ENCODE measurements at regions not wholly inside any gene's neighbourhood (a gene's known extent, or its start where the extent isn't known, plus 50 kb on each side); places are given as distances from the start of the nearest gene placed in this dataset.

DNA sequence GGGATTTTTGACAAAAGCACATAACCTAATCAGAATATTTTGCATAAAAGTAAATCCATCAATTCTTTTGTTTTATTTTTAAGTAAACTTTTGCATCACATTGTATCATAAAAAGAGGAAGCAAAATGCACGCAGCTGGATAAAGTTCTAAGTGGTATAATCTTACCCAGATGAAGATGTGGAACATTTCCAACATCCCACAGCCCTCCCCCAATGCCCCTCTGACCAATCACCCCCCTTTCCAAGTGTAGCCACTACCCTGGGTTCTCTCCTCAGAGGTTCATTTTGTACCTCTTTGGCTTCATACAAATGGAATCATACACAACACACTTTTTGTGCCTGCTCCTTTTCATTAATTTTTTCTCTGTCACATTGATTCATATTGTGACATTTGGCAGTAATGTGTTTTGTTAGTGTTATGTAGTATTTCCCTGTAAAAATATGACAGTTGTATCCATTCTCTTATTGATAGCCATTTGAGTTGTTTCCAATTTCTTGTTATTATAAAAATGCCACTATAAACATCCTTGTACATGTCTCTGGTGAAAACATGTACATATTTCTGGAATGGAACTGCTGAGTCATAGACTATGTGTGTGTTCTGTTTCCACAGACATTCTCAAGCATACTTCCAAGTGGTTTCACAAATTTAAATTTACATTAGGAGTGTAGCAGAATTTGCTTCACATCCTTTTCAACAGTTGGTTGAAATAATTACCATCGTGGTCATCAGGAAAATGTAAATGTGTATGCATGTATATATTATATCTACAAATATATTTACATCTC is 92.9 kb upstream of the SYNDIG1 start:
- DNase-seq (ENCODE audit: low read depth): no peak

- DNase-seq (ENCODE audit: low read depth): no peak
Measured at GRCh38 chr20:24373372-24373771, 96.1 kb upstream of the SYNDIG1 start.

DNA sequence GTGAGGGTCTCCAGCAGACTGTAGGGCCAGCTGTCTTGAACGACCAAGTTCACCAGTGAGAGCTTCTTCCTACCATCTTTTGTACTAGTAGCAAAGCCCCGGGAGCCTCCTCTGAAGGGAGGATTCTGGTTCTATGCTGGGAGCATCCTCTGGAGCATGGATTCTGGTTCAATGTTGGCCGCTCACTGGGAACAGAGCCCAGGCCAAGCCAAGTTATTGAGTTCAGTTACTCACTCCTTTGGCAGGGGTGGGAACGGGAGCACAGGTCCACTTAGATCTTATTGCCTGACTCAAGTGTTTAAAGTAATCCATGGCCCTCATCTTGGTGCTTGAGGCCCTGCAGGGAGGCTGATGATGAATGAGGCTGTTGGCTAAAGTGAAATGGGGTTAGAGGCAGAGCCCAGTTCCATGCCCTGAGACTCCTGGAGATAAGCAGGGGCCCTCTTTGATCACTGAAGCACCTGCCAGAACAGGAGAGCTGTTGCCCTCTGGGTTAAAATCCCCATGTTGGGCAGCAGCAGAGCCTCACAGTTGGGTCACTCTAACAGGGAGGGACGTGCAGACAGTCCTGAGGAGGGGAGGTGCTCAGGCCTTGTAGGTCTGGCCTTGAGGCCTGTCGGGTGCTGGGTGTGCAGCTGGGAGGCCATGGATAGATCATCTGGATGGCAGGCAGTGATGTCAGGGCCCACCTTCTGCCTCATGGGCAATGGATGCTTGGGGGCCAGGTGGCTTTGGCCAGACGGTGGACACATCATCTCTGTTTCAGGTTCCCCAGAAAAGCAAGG is 98.3 kb upstream of the SYNDIG1 start:
- DNase-seq (ENCODE audit: low read depth): no peak

DNA sequence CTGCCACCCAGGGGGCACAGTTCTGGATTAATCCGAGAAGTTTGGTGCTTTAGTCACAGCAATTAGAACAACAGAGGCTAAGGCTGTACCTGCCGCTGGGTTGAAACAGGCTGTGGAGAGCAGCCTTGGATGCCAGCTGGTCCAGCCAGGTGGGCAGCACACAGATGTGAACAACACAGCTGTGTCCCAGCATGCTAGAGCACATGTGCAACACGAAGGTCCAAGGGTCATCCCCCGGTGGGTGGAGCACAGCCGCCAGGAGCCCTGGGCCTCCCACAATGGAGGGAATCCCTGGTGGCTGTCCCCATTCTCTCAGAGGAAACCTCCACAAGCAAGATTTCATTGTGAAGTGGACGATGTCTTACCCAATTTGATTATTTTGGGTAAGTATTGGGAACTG is 99.2 kb upstream of the SYNDIG1 start:
- DNase-seq (ENCODE audit: low read depth): no peak

- no peak for DNase-seq (ENCODE audit: low read depth)
Measured at GRCh38 chr20:24368253-24368652, 101.2 kb upstream of the SYNDIG1 start.

DNA sequence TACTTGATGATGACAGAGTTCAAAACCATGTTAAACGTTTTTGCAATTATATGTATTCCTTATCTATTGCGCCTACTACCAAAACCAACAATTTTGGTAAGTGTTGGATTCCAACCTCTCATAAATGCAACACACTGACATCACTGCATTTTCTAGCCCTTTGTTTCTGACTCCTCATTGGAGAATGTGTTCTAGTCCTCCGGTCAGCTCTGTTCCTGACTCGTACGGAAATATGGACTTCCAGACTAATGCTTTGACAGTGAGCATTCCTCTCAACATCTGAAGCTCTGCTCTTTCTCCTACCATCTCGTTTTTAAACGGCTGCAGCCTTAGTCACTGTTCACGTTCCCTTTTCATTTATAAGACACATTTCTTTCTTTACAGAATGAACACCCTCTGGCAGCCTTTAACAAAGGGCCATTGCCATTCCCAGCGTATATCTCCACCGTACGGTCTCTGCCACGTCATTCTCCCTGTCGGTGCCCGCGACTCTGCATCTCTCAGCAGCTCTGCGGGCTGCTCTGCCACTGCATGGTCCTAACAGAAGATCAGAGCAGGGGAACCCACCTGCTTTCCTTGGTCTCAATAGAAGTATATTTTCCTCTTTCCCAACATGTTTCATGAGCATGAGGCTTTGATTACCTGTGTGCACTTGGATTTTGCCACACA is 103.0 kb upstream of the SYNDIG1 start:
- no peak for DNase-seq (ENCODE audit: low read depth)

DNA sequence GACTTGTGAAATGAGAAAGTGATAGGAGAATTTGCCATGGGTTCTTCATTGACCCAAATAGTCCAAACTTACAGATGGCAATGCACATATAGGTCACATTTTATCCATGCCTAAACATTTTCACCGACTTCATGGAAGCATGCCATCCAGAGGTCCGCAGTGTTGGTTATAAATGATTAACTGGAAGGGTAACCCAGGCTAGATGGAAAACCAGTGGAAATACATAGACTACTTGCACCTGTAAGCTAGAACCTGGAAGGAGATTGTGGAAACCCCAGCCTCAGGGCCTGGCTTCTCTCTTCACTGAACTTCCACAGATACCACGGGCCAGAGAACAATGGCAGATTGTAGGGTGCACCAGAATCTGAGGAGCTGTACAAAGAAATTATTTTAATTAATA is 103.8 kb upstream of the SYNDIG1 start:
- DNase-seq (ENCODE audit: low read depth): no peak

- no peak for DNase-seq (ENCODE audit: low read depth)
Measured at GRCh38 chr20:24364482-24364881, 104.9 kb upstream of the SYNDIG1 start.

GRCh38 chr20:24363031-24363430 is 106.4 kb upstream of the SYNDIG1 start:
- DNase-seq (ENCODE audit: low read depth): no peak

GRCh38 chr20:24362080-24362479 is 107.3 kb upstream of the SYNDIG1 start:
- DNase-seq (ENCODE audit: low read depth): no peak

DNA sequence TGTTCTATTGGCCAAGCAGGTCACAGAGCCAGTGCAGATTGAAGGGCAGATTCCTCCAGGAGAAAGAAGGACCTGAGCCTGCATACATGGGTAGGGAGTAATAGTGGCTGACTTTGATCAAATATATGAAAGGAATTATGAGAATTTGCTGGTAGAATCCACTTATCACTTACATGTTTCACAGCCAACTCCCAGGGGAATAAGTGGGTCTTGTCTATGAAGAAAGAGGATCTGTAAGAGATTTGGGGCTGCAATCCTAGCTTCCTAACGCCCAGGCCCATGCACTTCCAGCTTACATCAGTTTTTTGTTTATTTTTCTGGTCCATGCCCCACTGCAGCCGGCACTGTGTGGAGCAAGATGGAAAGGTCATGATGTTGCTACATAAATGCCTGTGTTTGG is 107.9 kb upstream of the SYNDIG1 start:
- DNase-seq (ENCODE audit: low read depth): no peak

DNA sequence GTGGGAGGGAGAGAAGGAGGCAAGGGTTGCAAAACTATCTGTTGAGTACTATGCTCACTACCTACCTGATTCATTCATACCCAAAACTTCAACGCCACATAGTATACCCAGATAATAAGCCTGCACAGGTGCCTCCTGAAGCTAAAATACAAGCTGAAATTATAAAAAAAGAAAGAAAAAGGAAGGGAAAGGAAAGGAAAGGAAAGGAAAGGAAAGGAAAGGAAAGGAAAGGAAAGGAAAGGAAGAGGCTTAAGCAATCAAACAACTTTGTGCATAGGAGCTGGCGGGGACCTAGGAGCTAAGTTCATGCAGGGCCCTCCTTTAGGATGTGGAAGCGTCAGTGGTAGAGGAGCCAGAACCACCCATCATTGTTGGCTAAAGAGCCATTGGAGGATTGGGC is 108.9 kb upstream of the SYNDIG1 start:
- no peak for DNase-seq (ENCODE audit: low read depth)

DNA sequence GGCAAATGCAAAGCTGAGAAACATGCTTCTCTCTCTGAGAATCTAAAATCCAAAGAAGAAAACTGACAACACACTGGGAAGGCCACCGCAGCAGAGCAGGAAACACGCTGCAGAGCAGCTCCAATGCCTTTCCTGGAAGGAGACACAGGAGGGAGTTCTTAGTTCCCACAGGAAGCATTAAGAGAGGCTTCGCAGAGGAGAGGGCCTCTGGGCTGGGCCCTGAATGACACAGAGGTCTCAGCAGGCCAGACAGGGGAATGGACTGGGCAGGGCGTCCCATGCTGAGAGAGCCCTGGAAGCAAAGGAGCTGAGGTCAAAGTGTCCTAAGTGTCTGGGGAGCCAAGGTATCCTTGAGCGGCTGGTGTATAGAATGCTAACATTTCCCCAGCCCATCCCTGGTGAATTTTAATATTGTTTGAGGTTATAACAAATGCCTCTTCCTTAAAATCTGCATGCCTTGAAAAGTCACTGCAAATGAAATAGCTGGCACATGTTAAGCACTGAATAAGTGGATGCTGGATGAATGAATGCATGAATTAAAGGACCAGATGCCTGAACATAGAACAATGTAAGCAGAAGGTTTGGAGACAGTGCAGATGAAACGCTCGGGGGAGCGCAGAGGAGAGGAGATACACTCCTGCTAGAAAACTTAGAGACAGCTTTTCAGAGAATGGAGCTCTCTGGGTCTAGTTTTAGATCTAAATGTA is 110.0 kb upstream of the SYNDIG1 start:
- no peak for DNase-seq (ENCODE audit: low read depth)

GRCh38 chr20:24357931-24358330 is 111.5 kb upstream of the SYNDIG1 start:
- no peak for DNase-seq (ENCODE audit: low read depth)

DNA sequence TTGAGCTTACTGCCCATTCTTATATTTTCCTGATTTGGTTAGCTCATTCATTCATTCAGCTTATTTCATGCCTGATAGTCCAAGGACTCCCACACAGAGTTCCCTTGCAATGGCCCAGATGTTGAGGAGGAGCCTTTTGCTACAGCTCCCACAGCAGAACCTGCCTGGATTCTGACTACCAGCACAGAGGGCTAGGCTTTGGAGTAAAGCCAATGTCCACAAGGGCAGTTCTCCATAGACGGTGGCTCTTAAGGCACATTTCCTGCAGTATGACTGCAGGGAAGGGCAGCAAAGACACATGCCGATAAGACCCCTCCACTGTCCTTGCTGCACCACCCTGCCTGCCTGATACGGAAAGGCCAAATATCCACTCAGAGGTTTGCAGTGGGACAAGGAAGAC is 112.3 kb upstream of the SYNDIG1 start:
- no peak for DNase-seq (ENCODE audit: low read depth)

- no peak for DNase-seq (ENCODE audit: low read depth)
Measured at GRCh38 chr20:24353135-24353690, 116.2 kb upstream of the SYNDIG1 start.

GRCh38 chr20:24350923-24351368 is 118.5 kb upstream of the SYNDIG1 start:
- no peak for DNase-seq (ENCODE audit: low read depth)

GRCh38 chr20:24341781-24342180 is 127.6 kb upstream of the SYNDIG1 start:
- DNase-seq (ENCODE audit: low read depth): no peak

DNA sequence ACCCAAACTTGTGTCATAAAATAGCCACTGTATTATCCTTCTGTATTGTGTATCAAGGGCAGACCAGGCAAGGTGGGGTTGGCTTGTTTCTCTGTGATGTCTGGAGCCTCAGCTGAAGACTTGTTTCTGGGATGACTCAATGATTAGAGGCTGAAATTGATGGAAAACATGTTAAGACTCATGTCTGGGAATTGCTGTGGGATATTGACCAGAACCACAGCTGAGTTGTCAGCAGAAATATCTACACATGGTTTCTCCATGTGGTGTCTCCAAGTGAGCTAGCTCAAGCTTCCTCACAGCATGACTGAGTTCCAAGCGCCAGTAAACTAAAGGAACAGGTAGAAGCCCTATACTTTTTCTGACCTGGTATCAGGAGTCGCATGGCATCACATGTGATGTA is 128.5 kb upstream of the SYNDIG1 start:
- DNase-seq (ENCODE audit: low read depth): no peak

GRCh38 chr20:24339210-24339641 is 130.2 kb upstream of the SYNDIG1 start:
- no peak for DNase-seq (ENCODE audit: low read depth)

DNA sequence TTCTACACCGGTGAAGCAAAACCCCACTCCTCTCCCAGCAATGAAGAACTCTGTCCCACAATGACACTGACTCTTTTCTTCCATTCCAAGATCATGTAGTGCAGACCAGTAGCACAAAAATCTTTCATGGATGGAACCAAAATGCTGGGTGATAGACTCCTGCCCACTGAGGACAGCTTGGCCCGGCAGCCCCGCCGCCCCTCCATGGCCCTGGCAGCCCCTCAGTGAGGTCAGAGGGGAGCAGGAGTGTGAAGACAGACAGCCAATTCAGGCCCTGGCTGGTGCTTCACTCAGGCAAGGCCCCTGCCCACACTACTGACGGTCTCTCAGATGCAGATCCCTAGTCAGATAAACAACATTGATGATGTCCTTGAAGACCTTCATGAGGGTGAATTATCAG is 131.9 kb upstream of the SYNDIG1 start:
- no peak for DNase-seq (ENCODE audit: low read depth)

- no peak for DNase-seq (ENCODE audit: low read depth)
Measured at GRCh38 chr20:24337069-24337468, 132.4 kb upstream of the SYNDIG1 start.

Data from T-helper 22 cell (primary cell).